ENCODE measurements at regions not wholly inside any gene's neighbourhood (a gene's known extent, or its start where the extent isn't known, plus 50 kb on each side); places are given as distances from the start of the nearest gene placed in this dataset.
"Not testable (repeated sequence)": the region's sequence is repeated elsewhere in the genome, so short reads cannot be mapped to it uniquely, and the experiment has no call there.

DNA sequence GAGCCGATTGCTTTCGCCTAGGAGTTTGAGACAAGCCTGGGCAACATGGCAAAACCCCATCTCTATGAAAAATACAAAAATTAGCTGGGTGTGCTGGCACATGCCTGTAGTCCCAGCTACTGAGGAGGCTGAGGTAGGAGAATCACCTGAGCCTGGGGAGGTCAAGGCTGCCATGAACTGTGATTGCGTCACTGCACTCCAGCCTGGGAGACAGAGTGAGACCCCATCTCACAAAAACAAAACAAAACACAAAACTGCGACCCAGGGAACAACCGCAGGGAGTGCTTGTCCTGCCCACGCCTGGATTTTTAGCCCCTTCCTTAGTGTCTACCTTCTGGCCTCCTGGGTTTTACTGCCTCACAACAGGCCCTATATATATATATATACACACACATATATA, 82.2 kb downstream of the IGLL1 start:
- TF ChIP-seq, protein P1, sequence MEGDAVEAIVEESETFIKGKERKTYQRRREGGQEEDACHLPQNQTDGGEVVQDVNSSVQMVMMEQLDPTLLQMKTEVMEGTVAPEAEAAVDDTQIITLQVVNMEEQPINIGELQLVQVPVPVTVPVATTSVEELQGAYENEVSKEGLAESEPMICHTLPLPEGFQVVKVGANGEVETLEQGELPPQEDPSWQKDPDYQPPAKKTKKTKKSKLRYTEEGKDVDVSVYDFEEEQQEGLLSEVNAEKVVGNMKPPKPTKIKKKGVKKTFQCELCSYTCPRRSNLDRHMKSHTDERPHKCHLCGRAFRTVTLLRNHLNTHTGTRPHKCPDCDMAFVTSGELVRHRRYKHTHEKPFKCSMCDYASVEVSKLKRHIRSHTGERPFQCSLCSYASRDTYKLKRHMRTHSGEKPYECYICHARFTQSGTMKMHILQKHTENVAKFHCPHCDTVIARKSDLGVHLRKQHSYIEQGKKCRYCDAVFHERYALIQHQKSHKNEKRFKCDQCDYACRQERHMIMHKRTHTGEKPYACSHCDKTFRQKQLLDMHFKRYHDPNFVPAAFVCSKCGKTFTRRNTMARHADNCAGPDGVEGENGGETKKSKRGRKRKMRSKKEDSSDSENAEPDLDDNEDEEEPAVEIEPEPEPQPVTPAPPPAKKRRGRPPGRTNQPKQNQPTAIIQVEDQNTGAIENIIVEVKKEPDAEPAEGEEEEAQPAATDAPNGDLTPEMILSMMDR (IDR thresholded peaks at IDR 0.05; ENCODE audit: low read length) = not testable (repeated sequence)
- not testable (repeated sequence) for TF ChIP-seq EZH2 (IDR thresholded peaks at IDR 0.05; ENCODE audit: borderline replicate concordance, low read length)

Measured in OCI-LY1 (cell line).